ENCODE measurements at regions not wholly inside any gene's neighbourhood (a gene's known extent, or its start where the extent isn't known, plus 50 kb on each side); places are given as distances from the start of the nearest gene placed in this dataset.

DNA sequence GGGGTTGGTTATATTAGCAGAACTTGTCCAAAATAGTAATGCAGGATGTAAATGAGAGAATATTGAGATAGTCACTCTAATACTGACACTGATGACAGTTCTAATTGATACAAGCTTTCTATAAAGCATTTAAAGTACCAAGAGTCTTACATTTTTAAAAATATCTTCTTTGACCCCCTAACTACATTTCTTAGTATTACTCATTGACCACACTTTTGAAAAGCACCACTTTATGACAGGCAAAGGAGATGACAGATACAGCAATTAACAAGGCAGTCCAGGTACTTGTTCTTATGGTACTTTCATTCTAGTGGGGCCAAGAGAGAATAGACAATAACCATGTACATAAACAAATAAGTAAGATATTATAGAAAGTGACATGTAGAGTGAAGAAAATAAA, 139.4 kb upstream of the EYA4 start:
- no peak overlapping the region for H3K4me3 ChIP-seq (ENCODE audit: low read length)

GRCh38 chr6:133106934-133107333, 134.2 kb upstream of the EYA4 start:
- Histone ChIP-seq H3K4me2 (ENCODE audit: low read length) (no peak overlapping the region), H3K9me3 (ENCODE audit: insufficient read depth, low read length) (no peaks in the 10 kb centered on the region), H3K4me1 (ENCODE audit: low read length) (no peaks in the 10 kb centered on the region), H3K9ac (ENCODE audit: low read length) (no peak overlapping the region), H3K27me3 (ENCODE audit: low read depth, low read length) (no peaks in the 10 kb centered on the region), H2AFZ (ENCODE audit: low read depth, low read length) (no peak overlapping the region), H3K4me3 (ENCODE audit: low read length) (no peak overlapping the region), H3K36me3 (replicated peaks; ENCODE audit: low read depth, low read length) (no peaks in the 10 kb centered on the region), H3K79me2 (ENCODE audit: low read length) (no peaks in the 10 kb centered on the region), H3K27ac (ENCODE audit: low read length) (no peak overlapping the region), H4K20me1 (ENCODE audit: insufficient read depth, low read length) (no peaks in the 10 kb centered on the region)
- TF ChIP-seq, protein P1, sequence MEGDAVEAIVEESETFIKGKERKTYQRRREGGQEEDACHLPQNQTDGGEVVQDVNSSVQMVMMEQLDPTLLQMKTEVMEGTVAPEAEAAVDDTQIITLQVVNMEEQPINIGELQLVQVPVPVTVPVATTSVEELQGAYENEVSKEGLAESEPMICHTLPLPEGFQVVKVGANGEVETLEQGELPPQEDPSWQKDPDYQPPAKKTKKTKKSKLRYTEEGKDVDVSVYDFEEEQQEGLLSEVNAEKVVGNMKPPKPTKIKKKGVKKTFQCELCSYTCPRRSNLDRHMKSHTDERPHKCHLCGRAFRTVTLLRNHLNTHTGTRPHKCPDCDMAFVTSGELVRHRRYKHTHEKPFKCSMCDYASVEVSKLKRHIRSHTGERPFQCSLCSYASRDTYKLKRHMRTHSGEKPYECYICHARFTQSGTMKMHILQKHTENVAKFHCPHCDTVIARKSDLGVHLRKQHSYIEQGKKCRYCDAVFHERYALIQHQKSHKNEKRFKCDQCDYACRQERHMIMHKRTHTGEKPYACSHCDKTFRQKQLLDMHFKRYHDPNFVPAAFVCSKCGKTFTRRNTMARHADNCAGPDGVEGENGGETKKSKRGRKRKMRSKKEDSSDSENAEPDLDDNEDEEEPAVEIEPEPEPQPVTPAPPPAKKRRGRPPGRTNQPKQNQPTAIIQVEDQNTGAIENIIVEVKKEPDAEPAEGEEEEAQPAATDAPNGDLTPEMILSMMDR (IDR thresholded peaks at IDR 0.05; ENCODE audit: low read depth, low read length) = no peak
- no peak for TF ChIP-seq EZH2phosphoT487 (IDR thresholded peaks at IDR 0.05; ENCODE audit: low read depth)

More for the DNA sequence above, 139.4 kb upstream of the EYA4 start:
- Histone ChIP-seq H4K20me1 (ENCODE audit: insufficient read depth, low read length) (no peaks in the 10 kb centered on the region), H3K27me3 (ENCODE audit: low read depth, low read length) (no peaks in the 10 kb centered on the region), H3K9me3 (ENCODE audit: insufficient read depth, low read length) (no peaks in the 10 kb centered on the region), H3K9ac (ENCODE audit: low read length) (no peak overlapping the region), H2AFZ (ENCODE audit: low read depth, low read length) (no peak overlapping the region), H3K79me2 (ENCODE audit: low read length) (no peaks in the 10 kb centered on the region), H3K27ac (ENCODE audit: low read length) (no peak overlapping the region), H3K4me1 (ENCODE audit: low read length) (no peaks in the 10 kb centered on the region), H3K36me3 (replicated peaks; ENCODE audit: low read depth, low read length) (no peaks in the 10 kb centered on the region), H3K4me2 (ENCODE audit: low read length) (no peak overlapping the region)
- TF ChIP-seq EZH2phosphoT487 (IDR thresholded peaks at IDR 0.05; ENCODE audit: low read depth) = no peak
- TF ChIP-seq, protein P1 (IDR thresholded peaks at IDR 0.05; ENCODE audit: low read depth, low read length) = no peak

GRCh38 chr6:133108419-133108818, 132.7 kb upstream of the EYA4 start:
- Histone ChIP-seq H3K9me3 (ENCODE audit: insufficient read depth, low read length) (no peaks in the 10 kb centered on the region), H3K4me2 (ENCODE audit: low read length) (no peak overlapping the region), H3K79me2 (ENCODE audit: low read length) (no peaks in the 10 kb centered on the region), H2AFZ (ENCODE audit: low read depth, low read length) (no peak overlapping the region), H3K4me1 (ENCODE audit: low read length) (no peaks in the 10 kb centered on the region), H3K36me3 (replicated peaks; ENCODE audit: low read depth, low read length) (no peaks in the 10 kb centered on the region), H3K27ac (ENCODE audit: low read length) (no peak overlapping the region), H3K9ac (ENCODE audit: low read length) (no peak overlapping the region), H3K27me3 (ENCODE audit: low read depth, low read length) (no peaks in the 10 kb centered on the region), H3K4me3 (ENCODE audit: low read length) (no peak overlapping the region), H4K20me1 (ENCODE audit: insufficient read depth, low read length) (no peaks in the 10 kb centered on the region)
- no peak for TF ChIP-seq EZH2phosphoT487 (IDR thresholded peaks at IDR 0.05; ENCODE audit: low read depth)
- TF ChIP-seq, protein P1 (IDR thresholded peaks at IDR 0.05; ENCODE audit: low read depth, low read length) = no peak

DNA sequence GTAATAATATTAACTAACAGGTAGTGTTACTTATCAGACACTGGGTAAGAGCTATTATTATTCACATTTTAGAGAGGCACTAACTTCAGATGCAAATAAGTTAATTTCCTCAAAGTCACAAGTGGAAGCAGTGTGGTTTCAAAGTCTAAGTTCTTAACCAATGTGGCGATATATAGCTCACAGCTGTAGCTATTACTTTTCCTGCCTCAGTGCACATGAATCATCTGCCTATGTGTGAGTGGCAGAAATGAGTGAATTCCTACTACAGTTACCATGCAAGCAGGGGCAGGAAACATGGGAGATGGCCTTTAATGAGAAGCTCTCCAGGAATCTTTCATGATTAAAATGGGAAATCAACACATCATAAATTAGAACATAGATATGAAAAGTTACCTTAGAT, 126.2 kb upstream of the EYA4 start:
- no peaks in the 10 kb centered on the region for H4K20me1 ChIP-seq (ENCODE audit: insufficient read depth, low read length)
- no peak overlapping the region for H2AFZ ChIP-seq (ENCODE audit: low read depth, low read length)
- H3K4me1 ChIP-seq (ENCODE audit: low read length) = no peaks in the 10 kb centered on the region
- no peak overlapping the region for H3K4me2 ChIP-seq (ENCODE audit: low read length)
- no peaks in the 10 kb centered on the region for H3K9me3 ChIP-seq (ENCODE audit: insufficient read depth, low read length)
- no peaks in the 10 kb centered on the region for H3K79me2 ChIP-seq (ENCODE audit: low read length)
- H3K27me3 ChIP-seq (ENCODE audit: low read depth, low read length) = no peaks in the 10 kb centered on the region
- H3K36me3 ChIP-seq (replicated peaks; ENCODE audit: low read depth, low read length) = no peaks in the 10 kb centered on the region
- no peak overlapping the region for H3K27ac ChIP-seq (ENCODE audit: low read length)
- H3K4me3 ChIP-seq (ENCODE audit: low read length) = no peak overlapping the region
- no peak overlapping the region for H3K9ac ChIP-seq (ENCODE audit: low read length)
- TF ChIP-seq EZH2phosphoT487 (IDR thresholded peaks at IDR 0.05; ENCODE audit: low read depth) = no peak

DNA sequence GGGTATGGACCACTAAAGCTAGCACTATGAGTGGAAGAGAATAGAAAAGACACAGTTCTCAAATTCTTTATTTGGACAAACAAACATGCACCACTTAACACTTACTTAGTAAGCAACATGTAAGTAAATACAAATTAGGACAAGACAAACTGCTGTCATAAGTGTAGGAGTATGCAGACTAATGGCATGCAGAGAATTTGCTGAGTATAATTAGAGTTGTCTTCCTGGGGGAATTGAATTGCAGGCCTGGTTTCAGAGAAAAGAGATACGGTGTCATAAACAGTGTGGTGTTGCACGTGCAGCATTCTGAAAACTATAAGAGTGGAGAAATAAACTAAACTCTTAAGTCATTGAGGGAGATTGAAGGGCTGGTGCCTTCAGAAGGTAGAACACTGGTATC, 125.2 kb upstream of the EYA4 start:
- Histone ChIP-seq H3K4me2 (ENCODE audit: low read length) (no peak overlapping the region), H3K27me3 (ENCODE audit: low read depth, low read length) (no peaks in the 10 kb centered on the region), H3K9ac (ENCODE audit: low read length) (no peak overlapping the region), H3K4me1 (ENCODE audit: low read length) (no peaks in the 10 kb centered on the region), H3K79me2 (ENCODE audit: low read length) (no peaks in the 10 kb centered on the region), H3K27ac (ENCODE audit: low read length) (no peak overlapping the region), H3K4me3 (ENCODE audit: low read length) (no peak overlapping the region), H2AFZ (ENCODE audit: low read depth, low read length) (no peak overlapping the region), H4K20me1 (ENCODE audit: insufficient read depth, low read length) (no peaks in the 10 kb centered on the region), H3K9me3 (ENCODE audit: insufficient read depth, low read length) (no peaks in the 10 kb centered on the region), H3K36me3 (replicated peaks; ENCODE audit: low read depth, low read length) (no peaks in the 10 kb centered on the region)
- TF ChIP-seq EZH2phosphoT487 (IDR thresholded peaks at IDR 0.05; ENCODE audit: low read depth) = no peak
- TF ChIP-seq, protein P1 (IDR thresholded peaks at IDR 0.05; ENCODE audit: low read depth, low read length) = no peak
